ENCODE measurements at regions not wholly inside any gene's neighbourhood (a gene's known extent, or its start where the extent isn't known, plus 50 kb on each side); places are given as distances from the start of the nearest gene placed in this dataset.
"Not testable (repeated sequence)": the region's sequence is repeated elsewhere in the genome, so short reads cannot be mapped to it uniquely, and the experiment has no call there.

GRCh38 chr6:50571230-50571629 lies 142.1 kb upstream of the TFAP2D start:
- not testable (repeated sequence) for TF ChIP-seq CTCF, POLR2A, POLR2AphosphoS5, EP300 (IDR thresholded peaks at IDR 0.05)

All from sigmoid colon (tissue), 4 donors.